Neuronal stem cell (in vitro differentiated cells): ENCODE measurements at regions not wholly inside any gene's neighbourhood (a gene's known extent, or its start where the extent isn't known, plus 50 kb on each side); places are given as distances from the start of the nearest gene placed in this dataset.

Experiments
- DNase-seq: peaks from one replicate; pipeline ENCODE4 v3.0.0-alpha.2; 2013; ENCODE audit warnings: low spot score
- H2AFZ ChIP-seq: one replicate; pipeline ENCODE4 v1.6.1; 2013; ENCODE audit warnings: mild to moderate bottlenecking, low read length, inconsistent platforms
- H2AK5ac ChIP-seq: 2 replicates; pipeline ENCODE4 v1.6.1; 2013; ENCODE audit warnings: low read depth, mild to moderate bottlenecking, inconsistent platforms, low read length, moderate library complexity, mixed read lengths
- H2BK120ac ChIP-seq: 2 replicates; pipeline ENCODE4 v1.6.1; 2013; ENCODE audit warnings: low read depth, mild to moderate bottlenecking, inconsistent platforms, low read length, moderate library complexity, mixed read lengths
- H2BK12ac ChIP-seq: one replicate; pipeline ENCODE4 v1.6.1; 2013; ENCODE audit warnings: low read length, inconsistent platforms
- H2BK15ac ChIP-seq: 2 replicates; pipeline ENCODE4 v1.6.1; 2013; ENCODE audit warnings: mild to moderate bottlenecking, low read length, inconsistent platforms, mixed read lengths
- H2BK5ac ChIP-seq: one replicate; pipeline ENCODE4 v1.6.1; 2013; ENCODE audit warnings: inconsistent platforms, mild to moderate bottlenecking, low read length, moderate library complexity
- H3K14ac ChIP-seq: one replicate; pipeline ENCODE4 v1.6.1; 2013; ENCODE audit warnings: low read length, inconsistent platforms
- H3K18ac ChIP-seq: 2 replicates; pipeline ENCODE4 v1.6.1; 2013; ENCODE audit warnings: low read length, inconsistent platforms
- H3K23ac ChIP-seq: 2 replicates; pipeline ENCODE4 v1.6.1; 2013; ENCODE audit warnings: low read depth, mild to moderate bottlenecking, mixed read lengths, low read length, inconsistent platforms; ENCODE audit not compliant: poor library complexity
- H3K27ac ChIP-seq: replicated peaks from 3 replicates; pipeline ENCODE4 v1.5.1; 2013; ENCODE audit warnings: low read length, inconsistent platforms
- H3K27me3 ChIP-seq, 3 experiments: 2 replicates each; pipeline ENCODE4 v1.6.1; 2013; ENCODE audit warnings: low read length in 3 of 3, mild to moderate bottlenecking in 2 of 3, inconsistent platforms in 1 of 3, low read depth in 1 of 3, mixed read lengths in 1 of 3, moderate library complexity in 1 of 3; ENCODE audit not compliant: control insufficient read depth in 3 of 3, insufficient read depth in 3 of 3
- H3K36me3 ChIP-seq, 2 donors: replicated peaks in 1 of 2; 2 replicates each; pipeline ENCODE4 v1.6.1; 2013; ENCODE audit warnings: low read length in 2 of 2; ENCODE audit not compliant: control insufficient read depth in 2 of 2, insufficient read depth in 2 of 2
- H3K4ac ChIP-seq: 2 replicates; pipeline ENCODE4 v1.6.1; 2013; ENCODE audit warnings: inconsistent platforms, mild to moderate bottlenecking, low read length, moderate library complexity
- H3K4me1 ChIP-seq, 2 donors: 1 replicate in 1 of 2; 2 replicates in 1 of 2; pipeline ENCODE4 v1.6.1; 2013; ENCODE audit warnings: low read length in 2 of 2, low read depth in 1 of 2; ENCODE audit not compliant: control insufficient read depth in 2 of 2, insufficient read depth in 1 of 2
- H3K4me2 ChIP-seq: one replicate; pipeline ENCODE4 v1.6.1; 2013; ENCODE audit warnings: mild to moderate bottlenecking, low read length, inconsistent platforms; ENCODE audit not compliant: insufficient read depth, poor library complexity, severe bottlenecking
- H3K4me3 ChIP-seq, 2 donors: 2 replicates each; pipeline ENCODE4 v1.5.1; 2013; ENCODE audit warnings: low read length in 2 of 2, mild to moderate bottlenecking in 2 of 2, inconsistent platforms in 1 of 2, moderate library complexity in 1 of 2
- H3K79me1 ChIP-seq: one replicate; pipeline ENCODE4 v1.6.1; 2013; ENCODE audit warnings: low read depth, mild to moderate bottlenecking, inconsistent platforms, low read length, moderate library complexity
- H3K9ac ChIP-seq: one replicate; pipeline ENCODE4 v1.6.1; 2013; ENCODE audit warnings: mild to moderate bottlenecking, low read depth, low read length, inconsistent platforms; ENCODE audit not compliant: poor library complexity
- H3K9me3 ChIP-seq, 2 donors: replicated peaks in 1 of 2; 2 replicates each; pipeline versions ENCODE3 to v1.6.1; 2013; ENCODE audit warnings: low read length in 2 of 2, mild to moderate bottlenecking in 2 of 2, inconsistent platforms in 1 of 2, low read depth in 1 of 2, mixed read lengths in 1 of 2, moderate library complexity in 1 of 2; ENCODE audit not compliant: control insufficient read depth in 2 of 2, insufficient read depth in 1 of 2
- H4K8ac ChIP-seq: one replicate; pipeline ENCODE4 v1.6.1; 2013; ENCODE audit warnings: low read depth, mild to moderate bottlenecking, inconsistent platforms, low read length, moderate library complexity
- H4K91ac ChIP-seq: one replicate; pipeline ENCODE4 v1.6.1; 2013; ENCODE audit warnings: low read length, low read depth, mild to moderate bottlenecking, inconsistent platforms; ENCODE audit not compliant: poor library complexity
- WGBS, 2 donors: extraction: QIAGEN DNeasy Blood & Tissue Kit; methylation state at CpG; one replicate each; pipeline ENCODE4 v1.1.7; 2013; ENCODE audit warnings: missing lambda C conversion rate in 2 of 2, mixed read lengths in 1 of 2; ENCODE audit not compliant: insufficient read length in 2 of 2, insufficient replicate concordance in 1 of 2; ENCODE audit errors: extremely low coverage in 2 of 2; 5-methylcytosine and 5-hydroxymethylcytosine counted together

- Histone ChIP-seq H3K4me3 (no peak overlapping the region), H2BK12ac (no peak overlapping the region), H2AFZ (no peak overlapping the region), H3K18ac (no peak overlapping the region), H3K4me2 (no peak overlapping the region), H3K9me3 (peaks cover 0 to 4% of the 10 kb centered on the region in 2 donors), H3K9ac (no peak overlapping the region), H2BK5ac (no peak overlapping the region), H3K4me1 (peaks cover 6 to 25% of the 10 kb centered on the region in 2 donors), H2BK120ac (no peak overlapping the region), H4K8ac (no peak overlapping the region), H3K23ac (no peak overlapping the region), H3K14ac (no peak overlapping the region), H3K27me3 (no peaks in the 10 kb centered on the region), H3K36me3 (no peaks in the 10 kb centered on the region), H3K79me1 (no peaks in the 10 kb centered on the region), H3K27ac (no peak overlapping the region), H2AK5ac (no peak overlapping the region), H2BK15ac (no peak overlapping the region), H3K4ac (no peak overlapping the region), H4K91ac (no peak overlapping the region)
- no CpG with 5 or more reads among the region's 6 CpGs for WGBS, 2 donors
- no peak for DNase-seq
Observed at GRCh38 chr16:47852991-47853390, 302.8 kb downstream of the ABCC12 start.

- H3K27me3 ChIP-seq, result no peaks in the 10 kb centered on the region
- H3K79me1 ChIP-seq, result no peaks in the 10 kb centered on the region
- H3K27ac ChIP-seq, result no peak overlapping the region
- no peak overlapping the region for H2BK5ac ChIP-seq
- H3K18ac ChIP-seq, result no peak overlapping the region
- no peak for DNase-seq
- H3K9me3 ChIP-seq, result peaks cover 0 to 4% of the 10 kb centered on the region in 2 donors
- peaks cover 14 to 26% of the 10 kb centered on the region in 2 donors for H3K4me1 ChIP-seq
- no peak overlapping the region for H4K8ac ChIP-seq
- no peak overlapping the region for H3K4me2 ChIP-seq
- no peak overlapping the region for H3K4ac ChIP-seq
- no peak overlapping the region for H3K9ac ChIP-seq
- H2BK12ac ChIP-seq, result no peak overlapping the region
- no peak overlapping the region for H2BK15ac ChIP-seq
- no peak overlapping the region for H3K14ac ChIP-seq
- no peak overlapping the region for H3K4me3 ChIP-seq
- no peaks in the 10 kb centered on the region for H3K36me3 ChIP-seq
- no peak overlapping the region for H2BK120ac ChIP-seq
- H2AFZ ChIP-seq, result no peak overlapping the region
- H2AK5ac ChIP-seq, result no peak overlapping the region
- no peak overlapping the region for H4K91ac ChIP-seq
- no CpG with 5 or more reads among the region's 8 CpGs for WGBS, 2 donors
- no peak overlapping the region for H3K23ac ChIP-seq
Observed at GRCh38 chr16:47851146-47851545, 304.6 kb downstream of the ABCC12 start.

DNA sequence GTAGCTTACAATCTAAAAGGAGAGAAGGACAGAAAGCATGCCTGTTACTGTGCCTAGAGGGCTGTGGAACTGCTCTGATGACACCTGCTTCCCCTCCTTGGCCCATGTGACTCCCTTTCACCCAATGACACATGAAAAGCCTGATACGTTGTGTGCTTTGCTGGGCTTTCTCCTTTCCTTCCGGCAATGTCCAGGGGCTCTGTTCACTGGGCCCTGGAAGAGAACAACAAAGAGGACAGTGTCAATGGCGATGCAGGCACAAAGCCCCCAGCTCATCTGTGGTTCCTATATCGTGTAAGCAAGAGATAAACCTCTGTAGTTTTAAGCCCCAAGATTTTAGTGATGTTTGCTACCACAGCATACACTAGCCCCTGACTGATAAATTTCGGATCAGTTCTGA, 306.1 kb downstream of the ABCC12 start:
- Histone ChIP-seq H4K8ac (no peak overlapping the region), H3K79me1 (no peaks in the 10 kb centered on the region), H3K27ac (no peak overlapping the region), H2BK5ac (no peak overlapping the region), H2BK120ac (no peak overlapping the region), H3K4me1 (peaks cover 14 to 21% of the 10 kb centered on the region in 2 donors), H4K91ac (no peak overlapping the region), H3K14ac (no peak overlapping the region), H3K4me3 (no peak overlapping the region), H3K27me3 (no peaks in the 10 kb centered on the region), H2AFZ (no peak overlapping the region), H2BK12ac (no peak overlapping the region), H2AK5ac (no peak overlapping the region), H3K9ac (no peak overlapping the region), H3K4me2 (no peak overlapping the region), H2BK15ac (no peak overlapping the region), H3K4ac (no peak overlapping the region), H3K36me3 (no peaks in the 10 kb centered on the region), H3K9me3 (peaks cover 0 to 4% of the 10 kb centered on the region in 2 donors), H3K23ac (no peak overlapping the region), H3K18ac (no peak overlapping the region)
- no peak for DNase-seq
- WGBS, 2 donors, result no CpG with 5 or more reads among the region's 5 CpGs

DNA sequence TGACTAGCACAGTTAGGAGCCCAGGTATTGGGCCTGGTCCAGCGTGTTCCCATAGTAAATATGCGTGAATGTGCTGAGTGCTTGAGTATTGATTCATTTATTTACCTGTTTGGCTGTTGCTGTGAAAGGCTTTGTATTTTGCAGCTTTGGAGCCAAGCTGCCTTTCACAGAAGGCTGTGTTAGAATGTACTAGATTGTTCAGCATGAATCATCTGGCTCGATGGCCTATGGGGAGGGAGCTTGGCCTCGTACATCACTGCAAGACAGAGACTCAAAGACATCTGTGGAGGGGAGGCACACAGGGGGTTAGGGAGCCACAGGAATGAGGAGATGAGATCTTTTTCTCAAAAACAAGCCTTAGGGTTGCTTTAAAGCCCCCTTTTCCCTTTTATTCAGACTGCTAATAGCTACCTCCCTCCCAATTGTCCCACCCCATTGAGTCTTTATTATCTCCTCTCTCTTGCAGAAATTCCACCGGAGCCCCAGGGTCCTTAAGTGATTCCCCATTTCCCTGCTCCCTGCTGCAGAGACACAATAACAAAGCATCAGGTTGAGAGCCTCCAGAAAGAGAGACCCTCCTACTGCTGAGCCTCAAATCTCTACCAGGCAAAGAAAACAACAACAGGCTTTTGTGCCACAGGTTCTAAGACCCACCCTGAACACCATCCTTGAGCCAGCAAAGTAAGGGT, 307.2 kb downstream of the ABCC12 start:
- H2AK5ac ChIP-seq, result no peak overlapping the region
- no peaks in the 10 kb centered on the region for H3K9me3 ChIP-seq
- no peak overlapping the region for H2BK120ac ChIP-seq
- no peak overlapping the region for H2BK15ac ChIP-seq
- no peak overlapping the region for H2BK5ac ChIP-seq
- H3K27ac ChIP-seq, result peak overlapping the region; percentile 60
- no peak overlapping the region for H2BK12ac ChIP-seq
- no peak overlapping the region for H3K9ac ChIP-seq
- H3K36me3 ChIP-seq, result no peaks in the 10 kb centered on the region
- peak; percentile 21 for DNase-seq
- no peak overlapping the region for H3K4ac ChIP-seq
- no peak overlapping the region for H3K18ac ChIP-seq
- H4K8ac ChIP-seq, result no peak overlapping the region
- no peaks in the 10 kb centered on the region for H3K27me3 ChIP-seq
- peaks cover 14 to 18% of the 10 kb centered on the region in 2 donors for H3K4me1 ChIP-seq
- no peak overlapping the region for H3K14ac ChIP-seq
- no peak overlapping the region for H3K4me2 ChIP-seq
- H3K79me1 ChIP-seq, result no peaks in the 10 kb centered on the region
- H4K91ac ChIP-seq, result no peak overlapping the region
- no CpG with 5 or more reads among the region's 5 CpGs for WGBS, 2 donors
- no peak overlapping the region for H3K4me3 ChIP-seq
- peak overlapping the region; percentile 53 for H2AFZ ChIP-seq
- no peak overlapping the region for H3K23ac ChIP-seq
